HepG2 (cell line): ENCODE measurements at regions not wholly inside any gene's neighbourhood (a gene's known extent, or its start where the extent isn't known, plus 50 kb on each side); places are given as distances from the start of the nearest gene placed in this dataset.

ENCODE experiments used
- EP300 ChIP-seq, 3 experiments: sonication (generic) in 1 of 3; formaldehyde crosslinking in 1 of 3; IDR thresholded peaks; 2 replicates each; pipeline versions ENCODE4 v1.5.1 to v1.6.1; 2011 to 2020; ENCODE audit warnings: low read depth in 2 of 3, low read length in 2 of 3, borderline replicate concordance in 1 of 3, improper control_type of control experiment in 1 of 3, mild to moderate bottlenecking in 1 of 3, missing genetic modification reagents in 1 of 3, moderate library complexity in 1 of 3
- GLI4 ChIP-seq: sonication (generic); formaldehyde crosslinking; IDR thresholded peaks from 2 replicates; pipeline ENCODE4 v1.5.1; 2020; ENCODE audit warnings: missing genetic modification reagents, mild to moderate bottlenecking, moderate library complexity, borderline replicate concordance
- KDM2A ChIP-seq: sonication (generic); formaldehyde crosslinking; IDR thresholded peaks from 2 replicates; pipeline ENCODE4 v1.4.0; 2020; ENCODE audit warnings: low read depth, missing genetic modification reagents, borderline replicate concordance
- NR2F6 ChIP-seq, 2 experiments: IDR thresholded peaks; 2 replicates each; pipeline ENCODE4 v1.6.1; 2016; ENCODE audit warnings: antibody characterized with exemption in 1 of 2, mild to moderate bottlenecking in 1 of 2
- ZNF530 ChIP-seq: sonication (generic); formaldehyde crosslinking; IDR thresholded peaks from 2 replicates; pipeline ENCODE4 v1.5.0; 2020; ENCODE audit warnings: low read depth, mild to moderate bottlenecking, missing genetic modification reagents
- ZNF616 ChIP-seq: sonication (generic); formaldehyde crosslinking; IDR thresholded peaks from 2 replicates; pipeline ENCODE4 v1.5.0; 2020; ENCODE audit warnings: low read depth, mild to moderate bottlenecking, missing genetic modification reagents
- ZNF772 ChIP-seq: sonication (generic); formaldehyde crosslinking; IDR thresholded peaks from 2 replicates; pipeline ENCODE4 v1.5.0; 2020; ENCODE audit warnings: mild to moderate bottlenecking, missing genetic modification reagents
- TF ChIP-seq, protein P1 (sequence below): sonication (generic); formaldehyde crosslinking; IDR thresholded peaks from 2 replicates; pipeline ENCODE4 v1.4.0; 2020; ENCODE audit warnings: missing genetic modification reagents, mild to moderate bottlenecking, borderline replicate concordance
- TF ChIP-seq, protein P2 (sequence below): sonication (generic); formaldehyde crosslinking; IDR thresholded peaks from 2 replicates; pipeline ENCODE4 v1.4.0; 2020; ENCODE audit warnings: low read depth, missing genetic modification reagents
- TF ChIP-seq, protein P3 (sequence below): sonication (generic); formaldehyde crosslinking; IDR thresholded peaks from 2 replicates; pipeline ENCODE4 v1.4.0; 2020; ENCODE audit warnings: missing genetic modification reagents, borderline replicate concordance
- TF ChIP-seq, protein P4 (sequence below): sonication (generic); formaldehyde crosslinking; IDR thresholded peaks from 2 replicates; pipeline ENCODE4 v1.5.1; 2020; ENCODE audit warnings: mild to moderate bottlenecking, missing genetic modification reagents, moderate library complexity
- TF ChIP-seq, protein P5 (sequence below): sonication (generic); formaldehyde crosslinking; IDR thresholded peaks from 2 replicates; pipeline ENCODE4 v1.4.0; 2020; ENCODE audit warnings: missing genetic modification reagents

DNA sequence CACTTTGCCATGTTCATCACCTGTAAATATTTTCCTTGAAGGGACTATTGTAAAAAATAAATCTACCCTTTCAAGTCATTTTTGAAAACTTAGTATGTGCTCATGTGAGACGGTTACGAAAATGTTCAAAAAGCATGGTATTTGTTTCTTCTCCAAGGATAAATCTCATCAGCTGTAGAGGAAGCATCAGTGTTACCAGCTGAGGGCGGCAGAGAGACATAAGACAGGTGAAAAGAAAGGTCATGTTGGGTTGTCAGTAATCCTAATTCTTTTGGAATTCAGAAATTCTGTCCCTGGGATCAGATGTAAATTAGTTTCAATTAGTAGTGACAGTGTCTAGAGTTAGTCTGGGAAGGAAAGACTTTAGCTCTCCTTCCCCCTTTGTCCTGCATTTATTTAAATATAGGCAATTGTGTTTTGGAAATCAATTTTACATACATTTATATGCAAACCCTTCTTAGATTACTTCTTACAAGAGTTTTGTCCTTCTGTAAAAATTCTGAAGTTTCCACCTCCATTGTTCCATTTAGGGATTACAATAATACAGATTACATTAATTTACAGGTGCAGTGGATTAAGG lies 791.9 kb upstream of the CDH6 start (continued):
- TF ChIP-seq, protein P1, sequence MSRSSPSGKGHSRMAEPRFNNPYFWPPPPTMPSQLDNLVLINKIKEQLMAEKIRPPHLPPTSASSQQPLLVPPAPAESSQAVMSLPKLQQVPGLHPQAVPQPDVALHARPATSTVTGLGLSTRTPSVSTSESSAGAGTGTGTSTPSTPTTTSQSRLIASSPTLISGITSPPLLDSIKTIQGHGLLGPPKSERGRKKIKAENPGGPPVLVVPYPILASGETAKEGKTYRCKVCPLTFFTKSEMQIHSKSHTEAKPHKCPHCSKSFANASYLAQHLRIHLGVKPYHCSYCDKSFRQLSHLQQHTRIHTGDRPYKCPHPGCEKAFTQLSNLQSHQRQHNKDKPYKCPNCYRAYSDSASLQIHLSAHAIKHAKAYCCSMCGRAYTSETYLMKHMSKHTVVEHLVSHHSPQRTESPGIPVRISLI (CRISPR knock-in tag): no peak
- TF ChIP-seq EP300 (IDR thresholded peaks at IDR 0.05; ENCODE audit: low read depth in 2 of 2, low read length in 2 of 2): no peak
- TF ChIP-seq EP300 (CRISPR knock-in tag; IDR thresholded peaks at IDR 0.05; ENCODE audit: borderline replicate concordance): no peak
- TF ChIP-seq ZNF616 (CRISPR knock-in tag): no peak
- no peak for TF ChIP-seq ZNF530 (CRISPR knock-in tag)
- no peak for TF ChIP-seq ZNF772
- TF ChIP-seq, protein P2, sequence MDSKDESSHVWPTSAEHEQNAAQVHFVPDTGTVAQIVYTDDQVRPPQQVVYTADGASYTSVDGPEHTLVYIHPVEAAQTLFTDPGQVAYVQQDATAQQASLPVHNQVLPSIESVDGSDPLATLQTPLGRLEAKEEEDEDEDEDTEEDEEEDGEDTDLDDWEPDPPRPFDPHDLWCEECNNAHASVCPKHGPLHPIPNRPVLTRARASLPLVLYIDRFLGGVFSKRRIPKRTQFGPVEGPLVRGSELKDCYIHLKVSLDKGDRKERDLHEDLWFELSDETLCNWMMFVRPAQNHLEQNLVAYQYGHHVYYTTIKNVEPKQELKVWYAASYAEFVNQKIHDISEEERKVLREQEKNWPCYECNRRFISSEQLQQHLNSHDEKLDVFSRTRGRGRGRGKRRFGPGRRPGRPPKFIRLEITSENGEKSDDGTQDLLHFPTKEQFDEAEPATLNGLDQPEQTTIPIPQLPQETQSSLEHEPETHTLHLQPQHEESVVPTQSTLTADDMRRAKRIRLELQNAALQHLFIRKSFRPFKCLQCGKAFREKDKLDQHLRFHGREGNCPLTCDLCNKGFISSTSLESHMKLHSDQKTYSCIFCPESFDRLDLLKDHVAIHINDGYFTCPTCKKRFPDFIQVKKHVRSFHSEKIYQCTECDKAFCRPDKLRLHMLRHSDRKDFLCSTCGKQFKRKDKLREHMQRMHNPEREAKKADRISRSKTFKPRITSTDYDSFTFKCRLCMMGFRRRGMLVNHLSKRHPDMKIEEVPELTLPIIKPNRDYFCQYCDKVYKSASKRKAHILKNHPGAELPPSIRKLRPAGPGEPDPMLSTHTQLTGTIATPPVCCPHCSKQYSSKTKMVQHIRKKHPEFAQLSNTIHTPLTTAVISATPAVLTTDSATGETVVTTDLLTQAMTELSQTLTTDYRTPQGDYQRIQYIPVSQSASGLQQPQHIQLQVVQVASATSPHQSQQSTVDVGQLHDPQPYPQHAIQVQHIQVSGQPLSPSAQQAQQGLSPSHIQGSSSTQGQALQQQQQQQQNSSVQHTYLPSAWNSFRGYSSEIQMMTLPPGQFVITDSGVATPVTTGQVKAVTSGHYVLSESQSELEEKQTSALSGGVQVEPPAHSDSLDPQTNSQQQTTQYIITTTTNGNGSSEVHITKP (CRISPR knock-in tag): no peak
- TF ChIP-seq, protein P3, sequence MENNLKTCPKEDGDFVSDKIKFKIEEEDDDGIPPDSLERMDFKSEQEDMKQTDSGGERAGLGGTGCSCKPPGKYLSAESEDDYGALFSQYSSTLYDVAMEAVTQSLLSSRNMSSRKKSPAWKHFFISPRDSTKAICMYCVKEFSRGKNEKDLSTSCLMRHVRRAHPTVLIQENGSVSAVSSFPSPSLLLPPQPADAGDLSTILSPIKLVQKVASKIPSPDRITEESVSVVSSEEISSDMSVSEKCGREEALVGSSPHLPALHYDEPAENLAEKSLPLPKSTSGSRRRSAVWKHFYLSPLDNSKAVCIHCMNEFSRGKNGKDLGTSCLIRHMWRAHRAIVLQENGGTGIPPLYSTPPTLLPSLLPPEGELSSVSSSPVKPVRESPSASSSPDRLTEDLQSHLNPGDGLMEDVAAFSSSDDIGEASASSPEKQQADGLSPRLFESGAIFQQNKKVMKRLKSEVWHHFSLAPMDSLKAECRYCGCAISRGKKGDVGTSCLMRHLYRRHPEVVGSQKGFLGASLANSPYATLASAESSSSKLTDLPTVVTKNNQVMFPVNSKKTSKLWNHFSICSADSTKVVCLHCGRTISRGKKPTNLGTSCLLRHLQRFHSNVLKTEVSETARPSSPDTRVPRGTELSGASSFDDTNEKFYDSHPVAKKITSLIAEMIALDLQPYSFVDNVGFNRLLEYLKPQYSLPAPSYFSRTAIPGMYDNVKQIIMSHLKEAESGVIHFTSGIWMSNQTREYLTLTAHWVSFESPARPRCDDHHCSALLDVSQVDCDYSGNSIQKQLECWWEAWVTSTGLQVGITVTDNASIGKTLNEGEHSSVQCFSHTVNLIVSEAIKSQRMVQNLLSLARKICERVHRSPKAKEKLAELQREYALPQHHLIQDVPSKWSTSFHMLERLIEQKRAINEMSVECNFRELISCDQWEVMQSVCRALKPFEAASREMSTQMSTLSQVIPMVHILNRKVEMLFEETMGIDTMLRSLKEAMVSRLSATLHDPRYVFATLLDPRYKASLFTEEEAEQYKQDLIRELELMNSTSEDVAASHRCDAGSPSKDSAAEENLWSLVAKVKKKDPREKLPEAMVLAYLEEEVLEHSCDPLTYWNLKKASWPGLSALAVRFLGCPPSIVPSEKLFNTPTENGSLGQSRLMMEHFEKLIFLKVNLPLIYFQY (CRISPR knock-in tag): no peak
- TF ChIP-seq, protein P4, sequence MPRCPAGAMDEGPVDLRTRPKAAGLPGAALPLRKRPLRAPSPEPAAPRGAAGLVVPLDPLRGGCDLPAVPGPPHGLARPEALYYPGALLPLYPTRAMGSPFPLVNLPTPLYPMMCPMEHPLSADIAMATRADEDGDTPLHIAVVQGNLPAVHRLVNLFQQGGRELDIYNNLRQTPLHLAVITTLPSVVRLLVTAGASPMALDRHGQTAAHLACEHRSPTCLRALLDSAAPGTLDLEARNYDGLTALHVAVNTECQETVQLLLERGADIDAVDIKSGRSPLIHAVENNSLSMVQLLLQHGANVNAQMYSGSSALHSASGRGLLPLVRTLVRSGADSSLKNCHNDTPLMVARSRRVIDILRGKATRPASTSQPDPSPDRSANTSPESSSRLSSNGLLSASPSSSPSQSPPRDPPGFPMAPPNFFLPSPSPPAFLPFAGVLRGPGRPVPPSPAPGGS: no peak
- TF ChIP-seq NR2F6 (IDR thresholded peaks at IDR 0.05): 0 out of 2 replicates have a peak, but pooled peaks have one; percentile 13
- TF ChIP-seq NR2F6 (CRISPR knock-in tag; IDR thresholded peaks at IDR 0.05): no peak
- no peak for TF ChIP-seq KDM2A (CRISPR knock-in tag)
- TF ChIP-seq, protein P5, sequence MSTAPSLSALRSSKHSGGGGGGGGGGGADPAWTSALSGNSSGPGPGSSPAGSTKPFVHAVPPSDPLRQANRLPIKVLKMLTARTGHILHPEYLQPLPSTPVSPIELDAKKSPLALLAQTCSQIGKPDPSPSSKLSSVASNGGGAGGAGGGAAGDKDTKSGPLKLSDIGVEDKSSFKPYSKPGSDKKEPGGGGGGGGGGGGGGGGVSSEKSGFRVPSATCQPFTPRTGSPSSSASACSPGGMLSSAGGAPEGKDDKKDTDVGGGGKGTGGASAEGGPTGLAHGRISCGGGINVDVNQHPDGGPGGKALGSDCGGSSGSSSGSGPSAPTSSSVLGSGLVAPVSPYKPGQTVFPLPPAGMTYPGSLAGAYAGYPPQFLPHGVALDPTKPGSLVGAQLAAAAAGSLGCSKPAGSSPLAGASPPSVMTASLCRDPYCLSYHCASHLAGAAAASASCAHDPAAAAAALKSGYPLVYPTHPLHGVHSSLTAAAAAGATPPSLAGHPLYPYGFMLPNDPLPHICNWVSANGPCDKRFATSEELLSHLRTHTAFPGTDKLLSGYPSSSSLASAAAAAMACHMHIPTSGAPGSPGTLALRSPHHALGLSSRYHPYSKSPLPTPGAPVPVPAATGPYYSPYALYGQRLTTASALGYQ (CRISPR knock-in tag): no peak
- TF ChIP-seq GLI4: no peak
